Hematopoietic multipotent progenitor cell treated with erythropoietin and hydrocortisone succinate and interleukin-3 and kit ligand, for 15 days (in vitro differentiated cells): ENCODE measurements at regions not wholly inside any gene's neighbourhood (a gene's known extent, or its start where the extent isn't known, plus 50 kb on each side); places are given as distances from the start of the nearest gene placed in this dataset.
"Not testable (repeated sequence)": the region's sequence is repeated elsewhere in the genome, so short reads cannot be mapped to it uniquely, and the experiment has no call there.

ENCODE experiments used
- DNase-seq: peaks from one replicate; pipeline ENCODE4 v3.0.0-alpha.2; 2015; ENCODE audit warnings: low spot score

DNA sequence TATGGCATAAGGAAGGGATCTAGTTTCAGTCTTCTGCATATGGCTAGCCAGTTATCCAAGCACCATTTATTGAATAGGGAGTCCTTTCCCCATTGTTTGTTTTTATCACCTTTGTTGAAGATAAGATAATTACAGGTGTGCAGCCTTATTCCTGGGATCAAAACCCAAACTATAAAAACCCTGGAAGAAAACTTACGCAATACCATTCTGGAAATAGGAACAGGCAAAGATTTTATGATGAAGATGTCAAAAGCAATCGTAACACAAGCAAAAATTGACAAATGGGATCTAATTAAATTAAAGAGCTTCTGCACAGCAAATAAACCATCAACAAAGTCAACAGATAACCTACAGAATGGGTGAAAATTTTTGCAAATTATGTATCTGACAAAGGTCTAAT is 128.5 kb upstream of the DCN start:
- DNase-seq: no peak

- DNase-seq: no peak
Observed at GRCh38 chr12:91309450-91309849, 126.8 kb upstream of the DCN start.

DNA sequence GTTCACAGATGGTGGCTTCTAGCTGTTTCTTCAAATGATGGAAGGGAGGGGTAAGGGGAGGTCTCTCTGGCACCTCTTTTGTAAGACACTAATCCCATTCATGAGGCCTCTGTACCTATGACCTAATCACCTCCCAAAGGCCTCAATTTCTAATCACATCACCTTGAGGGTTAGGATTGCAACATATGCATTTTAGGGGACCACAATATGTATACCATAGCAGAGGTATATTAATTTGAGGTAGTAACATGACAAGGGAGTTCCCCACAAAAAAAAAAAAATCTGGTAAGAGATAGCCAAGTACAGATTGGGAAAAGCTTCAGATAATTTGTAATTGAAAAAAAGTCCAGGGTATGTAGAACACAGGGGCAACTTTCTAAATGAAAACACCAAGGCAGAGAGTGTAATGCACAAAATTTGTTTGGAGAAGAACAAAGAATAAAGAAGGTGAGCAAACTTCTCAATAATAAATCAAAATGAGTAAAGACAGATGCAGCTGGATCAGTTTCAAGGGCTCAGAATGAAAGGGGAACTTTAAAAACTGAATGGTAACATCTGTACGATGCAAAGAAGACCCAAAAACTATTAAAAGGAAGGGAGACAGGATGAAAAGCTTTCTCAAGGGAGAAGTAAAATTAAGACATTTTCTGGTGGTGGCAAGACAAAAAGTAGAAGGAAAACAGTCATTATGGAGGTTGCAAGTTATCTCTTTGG is 125.5 kb upstream of the DCN start:
- DNase-seq: no peak

DNA sequence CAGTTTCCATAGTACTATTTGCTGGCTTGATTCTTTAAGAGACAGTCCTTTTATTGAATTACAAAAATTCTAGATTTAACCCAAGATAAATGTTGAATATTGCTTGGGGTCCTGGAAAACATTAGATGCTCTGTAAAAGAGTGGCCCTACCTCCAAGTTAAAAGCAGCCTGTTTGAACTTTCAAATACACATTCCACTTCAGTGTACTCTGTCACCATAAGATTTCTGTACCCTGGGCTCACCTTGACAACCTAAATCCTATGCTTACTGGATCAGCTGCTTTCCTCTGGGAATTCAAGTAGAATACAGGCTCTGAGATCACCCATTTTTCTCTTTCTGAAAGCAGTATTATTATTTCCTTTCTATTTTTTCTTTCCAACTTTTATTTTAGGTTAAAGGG is 107.7 kb upstream of the DCN start:
- no peak for DNase-seq

- no peak for DNase-seq
Observed at GRCh38 chr12:91289906-91290305, 107.3 kb upstream of the DCN start.

DNA sequence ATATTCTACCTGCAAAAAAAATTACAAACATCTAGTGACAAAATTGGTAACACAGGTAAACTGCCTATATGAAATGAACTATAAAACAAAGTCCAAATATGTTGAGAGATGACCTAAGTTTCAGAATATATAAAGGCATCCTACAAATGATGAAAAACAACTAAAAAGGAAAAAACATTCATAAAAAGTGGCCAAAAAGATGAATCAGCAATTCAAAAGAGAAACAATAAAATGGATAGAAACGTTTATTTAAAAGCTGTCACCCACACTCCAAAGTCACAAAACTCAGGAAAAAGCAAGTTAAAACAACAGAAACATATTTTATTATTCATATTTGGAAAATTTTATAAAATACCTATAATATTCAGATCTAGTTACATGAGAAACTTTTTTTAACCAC is 106.5 kb upstream of the DCN start:
- DNase-seq: no peak

- DNase-seq: no peak
Observed at GRCh38 chr12:91287753-91288152, 105.1 kb upstream of the DCN start.

DNA sequence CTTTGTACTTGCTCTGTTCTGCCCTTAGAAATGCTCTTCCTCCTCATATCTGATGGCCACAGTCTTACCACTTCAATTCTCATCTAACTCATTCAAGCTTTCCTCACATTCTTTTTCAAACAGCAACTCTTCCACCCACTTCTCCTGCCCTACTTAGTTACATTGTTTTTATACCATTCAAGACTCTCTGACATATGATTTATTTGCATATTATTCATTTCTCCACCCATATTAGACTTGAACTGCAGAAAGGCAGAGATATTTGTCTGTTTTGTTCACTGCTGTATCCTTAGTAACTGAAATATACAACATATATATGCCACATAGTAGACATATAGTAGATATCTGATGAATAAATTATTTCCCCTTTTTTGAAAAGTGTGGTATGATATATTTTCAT is 95.5 kb upstream of the DCN start:
- DNase-seq: no peak

DNA sequence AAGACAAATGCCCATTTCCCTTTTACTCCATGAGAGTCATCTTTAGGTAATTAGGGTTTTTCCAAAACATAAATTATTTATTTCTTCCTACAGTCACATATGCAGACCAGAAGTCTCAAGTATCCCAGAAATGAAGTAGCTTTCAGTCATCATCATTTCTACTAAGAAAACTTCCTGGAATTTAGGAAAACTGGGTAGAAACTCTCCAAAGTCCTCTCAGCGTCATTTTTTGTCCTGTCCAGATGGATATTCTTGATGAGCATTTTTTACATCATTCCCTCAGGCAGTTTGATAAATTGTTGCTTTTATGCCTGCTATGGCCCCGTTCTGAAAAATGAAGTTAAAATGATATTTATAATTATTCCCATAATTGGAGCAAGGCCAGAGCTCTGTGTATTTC is 93.9 kb upstream of the DCN start:
- DNase-seq: no peak

DNA sequence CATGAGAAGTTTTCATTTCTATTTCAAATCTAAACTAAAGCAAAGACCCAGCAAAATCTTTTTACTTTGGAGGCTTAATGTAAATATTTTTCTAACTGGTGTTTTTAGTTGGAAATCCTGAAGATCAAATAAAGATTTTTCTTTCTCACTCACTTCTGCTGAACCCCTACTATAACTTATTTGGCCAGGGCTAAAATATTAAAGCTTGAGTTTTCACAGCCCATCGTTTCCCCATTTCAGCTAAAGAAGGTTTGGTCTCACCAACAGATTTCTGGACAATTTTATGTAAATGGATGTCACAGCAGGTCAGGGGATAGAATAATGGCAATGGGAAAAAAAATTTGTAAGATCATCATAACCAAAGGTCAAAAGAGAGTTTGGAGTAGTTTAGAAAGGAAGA is 92.7 kb upstream of the DCN start:
- DNase-seq: no peak

DNA sequence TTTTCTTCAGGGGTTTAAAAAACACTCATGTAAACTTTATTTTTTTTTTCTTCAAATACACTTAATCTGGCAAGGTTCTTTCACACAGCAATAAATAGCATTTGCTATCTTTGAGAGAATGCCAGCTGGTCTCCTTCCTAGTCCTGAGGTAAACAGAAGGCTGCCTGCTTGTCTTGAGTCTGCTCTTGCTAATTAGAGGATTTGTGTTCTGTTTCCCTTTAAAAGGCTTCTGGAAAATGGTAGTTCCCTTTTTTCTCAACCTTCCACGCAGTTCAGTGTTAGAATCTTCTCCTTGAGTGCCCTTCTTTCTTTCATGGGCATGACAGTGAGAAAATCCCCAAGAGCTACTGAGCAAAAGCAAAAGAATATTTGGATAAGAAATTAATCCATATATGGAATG is 92.3 kb upstream of the DCN start:
- no peak for DNase-seq

DNA sequence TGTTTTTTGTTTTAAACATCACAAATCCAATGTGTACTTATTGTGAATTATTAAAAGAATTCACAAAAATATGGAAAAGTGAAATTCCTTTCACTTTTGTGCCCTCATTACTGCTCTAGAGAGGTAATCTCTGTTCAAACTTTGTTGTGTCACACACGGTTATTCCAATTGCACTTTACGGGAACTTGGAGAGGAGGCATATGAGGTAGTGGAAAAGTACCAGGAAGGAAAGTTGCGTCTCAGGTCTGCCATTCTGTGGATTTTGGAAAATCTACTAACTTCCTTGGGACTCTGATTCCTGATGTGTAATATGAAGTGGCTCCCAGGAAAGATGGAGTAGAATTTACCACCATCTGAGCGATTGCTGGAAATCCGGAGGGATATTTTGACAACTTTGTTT is 90.9 kb upstream of the DCN start:
- no peak for DNase-seq

GRCh38 chr12:91272461-91273063 is 89.9 kb upstream of the DCN start:
- DNase-seq: no peak

- DNase-seq: no peak
Observed at GRCh38 chr12:91271185-91271584, 88.6 kb upstream of the DCN start.

DNA sequence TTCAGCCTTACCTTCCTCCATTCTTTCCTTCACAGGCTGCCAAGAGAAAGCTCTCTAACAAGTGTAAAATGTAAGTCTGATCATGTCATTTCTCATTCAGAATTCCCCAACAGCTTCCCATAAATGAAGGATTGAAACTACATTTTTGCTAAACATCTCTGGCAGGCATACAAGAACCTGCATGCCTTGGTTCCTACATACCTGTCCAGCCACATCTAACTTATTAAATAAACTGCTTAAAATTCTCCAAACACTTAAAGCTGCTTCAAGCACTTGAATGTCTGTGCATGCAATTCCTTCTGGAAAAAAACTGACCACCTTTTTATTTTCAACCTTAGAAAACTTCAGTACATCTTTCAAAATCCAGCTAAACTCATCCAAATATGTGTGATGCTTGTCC is 84.4 kb upstream of the DCN start:
- DNase-seq: no peak

DNA sequence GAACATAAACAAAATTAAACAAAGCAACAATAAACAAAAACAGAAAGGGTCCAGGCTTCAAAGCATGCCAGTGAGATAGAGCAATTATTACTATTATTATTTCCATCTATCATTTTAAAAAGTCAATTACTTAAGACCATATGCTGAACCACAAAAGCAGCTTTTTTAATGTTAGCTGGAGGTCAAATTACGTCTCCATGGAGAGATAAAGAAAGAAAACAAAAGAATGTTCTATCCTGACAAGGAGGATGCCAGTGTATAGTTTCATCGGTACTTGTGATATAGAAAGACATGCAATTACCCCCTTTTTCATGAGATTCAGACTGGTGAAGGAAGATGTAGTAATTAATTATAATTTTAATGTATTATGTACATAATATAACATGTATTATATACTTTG is 81.6 kb upstream of the DCN start:
- DNase-seq: no peak

DNA sequence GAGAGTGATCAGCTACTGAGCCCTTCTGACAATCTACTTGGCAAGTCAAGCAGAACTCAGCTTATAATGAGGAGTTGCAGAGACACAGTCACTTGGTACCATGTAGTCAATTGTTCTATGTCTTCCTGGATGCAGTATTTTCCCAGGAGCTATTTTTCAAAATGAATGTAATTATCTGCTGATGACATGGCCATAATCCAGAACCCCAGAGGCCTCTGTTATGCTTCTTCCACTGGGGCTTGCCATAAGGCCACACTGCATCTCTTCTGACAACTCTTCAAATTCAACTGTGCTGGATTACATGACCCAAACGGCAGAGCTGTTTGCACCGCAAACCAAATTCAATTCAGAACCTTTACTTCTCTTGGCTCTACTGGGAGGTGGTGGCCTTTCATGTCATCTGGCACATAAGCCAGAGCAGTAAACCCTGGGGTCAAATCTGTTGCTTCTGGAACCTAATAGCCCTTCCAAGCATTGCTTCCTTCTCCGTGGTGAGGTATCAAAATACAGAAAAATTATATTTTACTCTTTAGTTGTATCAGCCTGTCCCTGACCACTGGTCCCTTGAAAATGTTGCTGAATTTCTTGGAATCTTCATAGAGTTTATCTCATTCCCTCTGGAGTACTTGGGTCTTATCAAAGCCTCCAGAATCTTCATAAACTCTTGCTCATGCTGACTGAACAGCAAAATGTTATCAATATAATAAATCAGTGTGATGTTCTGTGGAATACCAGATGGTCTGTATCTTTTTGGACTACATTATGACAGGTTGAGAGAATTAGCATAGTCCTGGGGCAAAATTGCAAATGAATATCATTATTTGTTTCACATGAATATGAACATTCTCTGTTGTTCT is 79.4 kb upstream of the DCN start:
- no peak for DNase-seq

DNA sequence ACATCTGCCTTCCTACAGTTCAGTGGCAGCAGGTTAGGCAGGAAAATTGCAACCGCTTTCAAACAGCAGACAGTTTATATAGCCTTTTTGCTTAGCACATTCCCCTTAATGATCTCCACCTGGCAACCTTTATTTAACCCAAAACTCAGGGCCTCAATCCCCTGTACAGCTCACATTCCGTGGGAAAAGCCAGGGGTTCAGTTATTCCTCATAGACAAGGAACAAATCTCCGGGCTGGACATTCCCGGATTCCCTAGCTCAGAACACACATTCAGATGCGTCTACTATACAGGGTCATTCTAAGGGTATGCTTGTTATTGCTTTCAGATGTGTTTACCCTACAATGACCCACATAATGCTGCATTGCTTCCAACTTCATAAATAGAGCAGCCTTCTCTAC is 73.8 kb upstream of the DCN start:
- DNase-seq: no peak

DNA sequence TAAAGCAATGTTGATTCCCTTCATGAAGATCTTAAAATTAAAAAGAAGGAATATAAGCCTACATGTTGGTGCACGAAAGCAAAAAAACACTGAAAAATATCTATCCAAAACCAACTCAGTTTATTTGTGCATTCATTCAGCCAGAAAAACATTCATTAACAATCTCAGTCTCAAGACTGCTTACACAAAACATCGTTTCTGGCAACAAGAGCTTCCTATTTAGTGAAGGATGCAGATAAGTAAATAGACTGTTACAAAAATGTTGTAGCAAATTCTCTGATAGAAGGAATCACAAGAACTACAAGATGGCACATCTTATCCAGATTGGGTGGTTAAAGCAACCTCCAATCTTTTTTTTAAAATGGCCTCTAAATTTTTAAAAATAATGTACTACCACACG is 69.7 kb upstream of the DCN start:
- DNase-seq: no peak

DNA sequence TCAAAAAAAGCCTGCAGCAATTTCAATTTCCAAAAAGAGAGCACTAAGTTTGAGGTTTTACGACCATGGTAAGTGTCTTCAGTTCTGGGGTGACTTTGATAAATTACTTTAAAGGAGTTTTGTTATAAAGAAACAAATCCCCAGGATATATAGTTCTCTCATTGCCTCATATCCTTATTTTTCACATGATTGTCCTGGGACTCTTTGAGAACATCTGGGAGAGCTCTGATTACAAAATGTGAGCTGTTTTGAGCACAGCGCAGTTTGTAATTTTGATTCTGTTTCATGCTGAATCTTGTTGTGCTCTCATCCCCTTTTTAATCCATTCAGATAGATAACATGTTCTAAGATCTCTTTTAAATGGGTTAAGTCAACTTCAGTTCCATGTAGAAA is 67.7 kb upstream of the DCN start:
- DNase-seq: no peak

DNA sequence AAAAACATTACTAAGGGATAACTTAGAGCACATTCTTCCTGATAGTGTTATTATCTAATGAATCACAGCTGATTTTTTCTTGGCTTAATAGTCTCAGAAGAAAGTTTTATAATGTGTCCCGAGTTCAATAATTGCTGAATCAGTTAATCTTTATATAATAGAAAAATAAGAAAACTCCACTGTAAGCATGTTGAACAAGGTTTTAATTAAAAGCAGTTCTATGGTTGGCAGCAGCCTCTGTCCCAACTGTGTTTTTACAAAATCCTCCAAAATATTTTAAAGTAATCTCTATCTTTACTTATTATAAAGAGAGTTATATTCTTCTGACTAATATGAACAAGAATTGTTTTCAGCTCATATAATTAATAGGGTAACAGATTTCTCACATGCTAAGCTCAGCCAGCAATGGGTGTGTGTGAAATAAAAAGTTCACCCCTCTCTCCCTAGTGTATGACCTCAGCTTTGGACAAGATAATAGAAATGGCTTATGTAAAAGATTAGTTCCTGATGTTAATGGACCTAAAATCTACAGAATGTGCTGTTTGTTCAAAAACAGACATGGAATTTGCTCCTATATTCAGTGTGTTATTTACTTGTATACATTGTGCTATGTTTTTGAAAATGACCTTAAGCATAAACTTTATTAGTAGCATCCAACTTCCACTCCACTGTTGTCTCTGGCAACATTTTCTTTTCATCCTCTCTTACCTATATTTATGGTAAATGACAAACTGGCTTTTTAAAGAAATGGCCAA is 67.1 kb upstream of the DCN start:
- no peak for DNase-seq

GRCh38 chr12:91249054-91249453 is 66.4 kb upstream of the DCN start:
- DNase-seq: no peak

DNA sequence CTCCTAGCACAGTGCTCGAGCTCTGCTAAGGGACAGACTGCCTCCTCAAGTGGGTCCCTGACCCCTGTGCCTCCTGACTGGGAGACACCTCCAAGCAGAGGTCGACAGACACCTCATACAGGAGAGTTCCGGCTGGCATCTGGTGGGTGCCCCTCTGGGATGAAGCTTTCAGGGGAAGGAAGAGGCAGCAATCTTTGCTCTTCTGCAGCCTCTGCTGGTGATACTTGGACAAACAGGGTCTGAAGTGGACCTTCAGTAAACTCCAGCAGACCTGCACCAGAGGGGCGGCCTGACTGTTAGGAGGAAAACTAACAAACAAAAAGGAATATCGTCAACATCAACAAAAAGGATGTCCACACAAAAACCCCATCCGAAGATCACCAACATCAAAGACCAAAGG is 60.6 kb upstream of the DCN start:
- DNase-seq: not testable (repeated sequence)
